HG02623 (cell line): ENCODE measurements at regions not wholly inside any gene's neighbourhood (a gene's known extent, or its start where the extent isn't known, plus 50 kb on each side); places are given as distances from the start of the nearest gene placed in this dataset.

Experiments
- ATAC-seq: cut with Tn5 transposase; IDR thresholded peaks from one replicate; pipeline ENCODE4 v1.9.1; 2021; ENCODE audit warnings: moderate library complexity; ENCODE audit not compliant: unreplicated experiment

- peak; percentile 83 for ATAC-seq
Measured at GRCh38 chr1:87437663-87438295, 109.1 kb downstream of the LMO4 start.

GRCh38 chr1:87439821-87440220 is 111.1 kb downstream of the LMO4 start:
- no peak for ATAC-seq

DNA sequence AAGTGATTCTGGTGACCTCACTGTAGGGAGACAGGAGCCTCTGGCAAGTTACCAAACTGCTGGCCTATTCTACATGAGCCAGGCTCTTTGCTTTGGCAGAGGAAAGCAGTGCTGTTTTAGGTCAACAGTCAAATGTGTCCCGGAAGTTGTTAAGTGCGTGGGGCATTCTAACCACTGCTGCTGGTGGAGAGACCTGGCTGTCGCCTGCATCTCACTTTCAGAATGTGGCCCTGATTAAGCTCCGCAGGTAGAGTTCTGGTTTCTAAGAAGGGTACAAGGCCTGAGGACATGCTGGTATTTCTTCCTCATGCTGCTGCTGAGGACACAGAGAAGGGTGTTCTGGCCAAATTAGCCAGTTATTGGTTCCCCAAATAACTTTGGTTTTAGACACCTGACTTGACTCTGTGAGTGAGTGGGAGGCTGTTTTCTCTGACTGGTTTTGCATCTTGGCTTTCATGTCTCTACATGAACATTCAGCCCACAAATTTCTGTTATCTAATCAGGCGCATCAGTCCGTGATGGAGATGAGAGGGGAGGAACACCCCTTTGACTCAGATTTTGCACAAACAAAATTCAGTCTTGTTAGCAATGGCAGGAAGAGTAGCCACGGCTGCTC is 120.8 kb downstream of the LMO4 start:
- ATAC-seq, result peak; percentile 80

DNA sequence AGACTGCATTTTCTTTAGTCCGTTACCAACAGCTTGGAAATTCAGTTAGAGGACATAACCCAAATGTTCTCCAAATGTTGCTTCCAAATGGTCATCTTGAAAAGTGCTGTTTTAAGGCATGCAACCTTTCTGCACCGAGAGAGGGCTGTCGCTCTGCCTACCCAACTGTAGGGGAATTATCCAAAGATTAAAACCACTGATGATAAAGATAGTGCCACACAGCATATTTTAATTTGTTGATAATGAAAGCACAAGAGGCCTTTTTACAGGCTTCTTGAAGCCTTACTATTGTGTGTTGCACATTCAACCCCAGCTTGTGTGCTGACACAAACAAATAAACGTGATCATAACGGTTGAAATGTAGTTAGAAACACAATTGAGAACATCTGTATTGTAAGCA is 121.5 kb downstream of the LMO4 start:
- no peak for ATAC-seq

DNA sequence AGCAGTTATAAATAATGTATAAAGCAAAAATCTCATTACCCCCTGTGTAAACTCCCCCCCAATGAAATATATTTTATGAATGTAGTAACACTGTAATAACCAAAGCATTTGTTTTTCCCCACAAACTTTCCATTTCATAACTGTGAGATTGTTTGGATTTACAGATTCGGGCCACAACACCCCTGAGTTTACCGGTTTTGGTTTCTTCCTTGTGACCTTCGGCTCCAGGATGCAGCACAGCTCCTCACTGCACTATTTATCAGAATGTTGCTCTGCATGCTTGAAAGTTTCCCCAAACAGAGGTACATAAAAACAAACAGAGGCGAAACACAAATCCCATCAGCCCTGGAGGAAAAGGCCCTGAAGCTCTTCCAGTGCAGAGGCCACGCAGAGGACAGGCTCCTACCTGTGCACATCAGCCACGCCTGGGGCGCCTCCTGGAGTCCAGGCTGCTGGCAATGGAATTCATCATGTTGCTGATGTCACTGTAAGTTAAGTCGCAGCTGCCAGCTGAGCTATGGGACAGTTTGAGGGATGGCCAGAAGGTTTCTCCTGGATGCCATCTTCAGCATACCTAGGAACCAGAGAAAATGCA is 122.0 kb downstream of the LMO4 start:
- no peak for ATAC-seq

DNA sequence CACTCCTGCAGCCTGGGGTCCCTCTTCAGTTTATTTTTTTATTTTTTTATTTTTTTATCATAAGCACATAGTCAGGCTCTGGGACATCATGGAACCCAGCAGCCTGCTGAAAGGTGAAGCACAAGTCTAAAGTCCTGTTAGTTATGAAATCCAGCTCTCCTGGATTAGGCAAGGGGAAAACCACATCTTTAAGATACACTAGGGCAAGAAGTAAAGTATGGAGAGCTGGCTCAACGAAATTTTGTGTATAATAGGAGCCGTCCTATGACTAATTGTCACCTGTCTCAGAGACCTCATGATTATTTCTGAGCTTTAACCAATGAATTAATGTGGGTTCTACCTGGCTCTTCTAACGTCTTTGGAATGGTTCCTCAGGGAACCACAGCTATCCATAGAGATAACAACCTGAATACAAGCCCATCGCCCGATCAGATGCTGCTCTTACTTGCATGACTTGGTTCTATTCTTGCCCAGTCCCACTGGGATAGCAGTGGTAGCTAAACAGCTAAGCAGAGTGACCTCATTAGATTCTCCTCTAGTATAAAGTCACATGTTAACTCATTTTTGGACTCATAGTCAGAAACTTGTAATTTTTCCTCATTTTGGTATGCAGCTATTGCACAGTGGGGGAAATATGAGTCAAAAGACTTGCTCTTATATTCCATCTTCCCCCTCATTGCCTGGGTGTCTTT is 122.7 kb downstream of the LMO4 start:
- no peak for ATAC-seq

- ATAC-seq, result no peak
Measured at GRCh38 chr1:87452648-87453047, 124.0 kb downstream of the LMO4 start.

DNA sequence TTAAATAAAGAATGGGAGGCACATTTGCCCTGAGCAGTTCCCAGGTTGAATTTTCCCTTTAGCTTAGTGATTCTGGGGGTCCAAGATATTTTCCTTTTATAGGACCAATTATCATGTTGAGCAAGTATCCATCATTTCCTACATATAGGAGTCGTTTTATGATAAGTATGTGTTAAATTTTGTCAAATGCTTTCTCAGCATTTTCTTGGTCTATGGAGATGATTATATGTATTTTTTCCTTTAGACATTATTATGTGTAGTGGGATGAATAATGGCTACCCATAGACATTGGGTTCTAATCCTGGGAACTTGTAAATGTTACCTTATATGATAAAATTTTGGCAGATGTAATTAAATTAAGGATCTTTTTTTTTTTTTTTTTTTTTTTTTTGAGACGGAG is 128.7 kb downstream of the LMO4 start:
- no peak for ATAC-seq

DNA sequence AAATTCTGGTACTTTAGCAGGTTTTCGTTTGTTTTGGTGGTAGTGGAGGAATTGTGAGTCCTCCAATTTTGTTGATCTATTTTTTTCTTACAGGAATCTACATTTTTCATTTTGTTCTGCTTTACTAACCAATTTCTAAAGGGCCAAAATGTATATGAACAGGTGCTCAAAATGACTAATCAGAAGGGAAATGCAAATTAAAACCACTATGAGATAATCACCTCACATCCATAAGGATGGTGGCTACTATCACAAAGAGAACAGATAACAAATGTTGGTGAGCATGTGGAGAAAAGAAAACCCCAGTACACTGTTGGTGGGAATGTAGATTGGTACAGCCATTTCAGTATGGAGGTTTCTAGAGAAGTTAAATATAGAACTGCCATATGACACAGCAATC is 134.2 kb downstream of the LMO4 start:
- no peak for ATAC-seq

DNA sequence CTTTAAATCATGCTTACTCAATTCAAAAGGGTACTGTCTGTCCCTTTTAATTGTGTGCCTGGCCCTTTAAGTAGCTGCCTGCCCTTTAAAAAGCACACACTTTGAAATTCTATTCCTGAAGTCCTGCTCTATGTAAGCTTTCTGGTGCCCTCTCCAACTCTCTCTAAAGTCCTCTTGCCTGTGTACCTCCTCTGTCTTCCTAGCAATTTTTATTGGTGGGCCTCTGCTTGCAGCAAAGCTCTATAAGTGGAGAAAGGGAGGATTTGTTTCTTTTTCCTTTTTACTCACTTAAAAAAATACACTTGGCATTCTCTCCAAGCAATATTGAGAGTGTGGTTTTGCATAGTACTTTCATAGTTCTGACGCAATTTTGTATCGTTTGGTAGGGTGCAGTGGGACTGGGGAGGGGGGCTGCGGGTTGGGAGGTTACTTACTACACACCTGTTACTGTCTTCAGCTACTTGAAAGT is 135.4 kb downstream of the LMO4 start:
- peak; percentile 71 for ATAC-seq

- no peak for ATAC-seq
Measured at GRCh38 chr1:87466621-87467020, 137.9 kb downstream of the LMO4 start.

DNA sequence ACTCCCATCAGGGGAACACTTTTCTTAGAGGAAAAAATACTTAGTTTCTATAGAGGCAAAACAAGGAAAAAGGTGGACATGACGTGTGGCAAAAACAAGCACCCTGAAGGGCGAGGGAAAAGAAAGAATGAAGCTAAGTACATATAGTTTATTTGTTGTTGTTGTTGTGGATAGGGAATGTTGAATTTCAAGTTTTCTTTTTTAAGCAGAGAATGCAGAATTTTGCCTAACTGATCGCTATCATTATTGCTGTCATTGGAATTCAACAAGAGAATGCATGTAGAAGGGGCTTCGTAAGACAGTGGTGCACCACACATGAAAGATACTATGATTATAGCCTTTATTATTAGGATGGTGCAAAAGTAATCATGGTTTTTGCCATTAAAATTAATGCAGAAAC is 144.0 kb downstream of the LMO4 start:
- ATAC-seq, result no peak

DNA sequence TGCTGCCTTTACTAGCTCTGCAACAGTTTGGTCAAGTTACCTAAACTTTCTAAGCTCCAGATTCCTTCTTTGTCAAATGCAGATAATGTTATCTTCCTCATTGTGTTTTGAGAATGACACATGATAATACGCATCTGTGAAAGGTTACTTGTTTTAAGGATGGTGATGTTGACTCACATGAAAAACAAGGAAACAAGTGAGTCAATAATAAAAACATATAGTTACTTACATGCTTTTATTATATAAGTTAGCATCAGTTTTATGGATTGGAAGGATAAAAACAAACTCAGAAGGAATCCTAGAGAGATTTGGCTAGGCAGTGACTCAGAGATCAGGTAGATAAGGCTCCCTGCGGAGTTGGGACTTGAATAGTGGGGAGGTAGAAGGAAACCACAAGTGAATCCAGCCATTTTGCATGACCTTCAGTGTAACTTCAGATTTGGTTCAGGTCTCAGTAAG is 144.6 kb downstream of the LMO4 start:
- no peak for ATAC-seq

GRCh38 chr1:87474098-87474497 is 145.4 kb downstream of the LMO4 start:
- no peak for ATAC-seq

DNA sequence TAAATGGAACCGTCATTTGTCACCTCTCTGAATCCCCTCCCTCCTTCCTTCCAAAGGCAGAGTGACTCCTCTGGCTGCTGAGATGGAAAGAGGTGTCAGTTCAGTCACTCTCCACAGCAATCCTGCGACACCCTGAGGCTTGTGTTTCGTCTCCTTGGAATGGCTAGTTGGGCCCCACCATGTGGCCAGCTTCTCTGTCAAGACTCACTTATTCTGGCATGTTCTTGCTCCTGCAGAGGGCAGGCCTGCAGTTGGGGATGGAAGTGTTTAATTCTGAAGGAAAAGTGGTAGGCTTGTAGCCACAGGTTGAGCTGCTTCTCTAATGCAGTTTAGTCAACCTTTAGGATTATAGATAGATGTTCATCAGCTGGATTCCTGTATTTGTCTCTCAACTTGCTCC is 149.6 kb downstream of the LMO4 start:
- ATAC-seq, result no peak

- ATAC-seq, result no peak
Measured at GRCh38 chr1:87495147-87495546, 166.5 kb downstream of the LMO4 start.

- no peak for ATAC-seq
Measured at GRCh38 chr1:87495870-87496269, 167.2 kb downstream of the LMO4 start.

DNA sequence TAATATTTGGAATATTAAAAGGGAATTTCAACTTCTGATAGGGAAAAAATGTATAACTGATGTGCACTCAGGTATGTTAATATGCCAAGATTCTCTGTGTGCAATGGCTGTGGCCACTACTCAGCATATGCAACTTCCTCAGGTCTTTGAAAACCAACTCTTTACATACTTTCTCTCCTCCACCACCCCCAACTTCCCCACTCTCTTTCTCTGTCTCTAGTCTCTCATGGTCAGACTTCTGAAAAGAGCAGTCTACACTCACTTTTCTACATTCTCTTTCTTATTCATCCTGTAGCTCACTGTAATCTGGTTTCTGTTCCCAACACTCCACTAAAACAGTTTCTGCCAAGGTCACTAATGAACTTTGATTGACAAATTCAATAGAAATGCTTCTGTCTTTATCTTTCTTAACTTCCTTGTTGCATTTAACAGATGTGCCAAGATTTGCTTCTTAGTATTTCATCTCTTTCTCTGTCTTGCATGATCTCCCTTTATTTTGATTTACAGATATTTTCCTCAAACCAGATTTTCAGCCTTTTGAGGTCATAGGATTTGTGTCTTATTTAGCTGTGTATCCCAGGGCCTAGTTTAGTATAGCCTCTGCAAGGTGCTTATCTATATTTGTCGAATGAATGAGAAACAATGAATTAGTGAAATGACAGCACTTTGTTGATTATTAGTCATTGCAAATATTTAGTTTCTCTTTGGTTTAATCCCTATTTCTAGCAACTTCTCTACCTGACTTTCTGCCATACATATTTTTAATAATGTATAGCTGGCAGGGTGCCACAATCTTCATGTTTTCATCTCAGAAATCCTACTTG is 168.9 kb downstream of the LMO4 start:
- ATAC-seq, result peak; percentile 65

GRCh38 chr1:87501738-87502137 is 173.1 kb downstream of the LMO4 start:
- ATAC-seq, result no peak

DNA sequence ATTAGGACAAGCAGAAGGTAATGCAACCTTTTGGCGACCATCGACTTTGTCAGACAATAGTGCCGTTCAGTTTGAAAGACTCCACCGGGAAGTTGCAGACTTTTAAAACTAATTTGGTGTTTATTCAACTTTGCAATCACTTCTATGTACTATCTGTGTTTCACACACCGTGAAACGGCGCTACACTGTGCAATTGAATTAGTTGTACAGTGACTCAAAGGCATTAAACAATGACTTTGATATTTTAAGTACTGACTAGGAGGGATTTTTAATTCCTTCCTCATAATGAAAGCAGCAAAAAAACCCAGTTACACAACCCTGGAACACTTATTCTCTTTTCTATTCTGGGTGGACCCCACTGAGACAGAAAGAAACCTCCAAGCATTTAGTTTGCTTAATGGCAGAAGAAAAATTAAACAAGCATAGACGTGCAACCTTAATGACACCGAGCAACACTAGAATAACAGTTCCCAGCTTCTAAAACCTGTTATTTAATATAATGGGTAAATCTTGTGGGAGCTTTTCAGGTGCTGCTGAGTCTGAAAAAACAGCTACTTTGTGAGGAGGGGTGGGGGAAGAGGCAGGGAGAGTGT is 176.8 kb downstream of the LMO4 start:
- no peak for ATAC-seq

DNA sequence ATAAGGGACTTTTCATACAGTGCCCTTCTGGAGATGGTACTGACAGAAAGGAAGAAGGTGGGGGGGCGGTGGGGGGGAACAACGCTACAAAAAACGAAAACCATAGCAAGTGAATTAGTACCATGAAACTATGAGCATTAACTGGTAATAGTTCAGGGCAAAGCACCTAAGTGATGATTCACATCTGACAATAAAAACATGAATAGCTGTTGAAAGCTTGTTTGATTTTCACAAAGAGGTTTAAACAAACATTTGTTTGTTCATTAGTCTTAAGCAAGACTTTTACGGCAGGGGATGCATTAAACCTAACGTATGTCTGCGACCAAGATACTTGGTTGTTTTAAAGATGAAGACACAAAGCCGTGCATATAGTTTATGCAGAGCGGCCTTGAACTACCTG is 177.5 kb downstream of the LMO4 start:
- no peak for ATAC-seq
